Body of pancreas (tissue), 4 donors: ENCODE measurements at regions not wholly inside any gene's neighbourhood (a gene's known extent, or its start where the extent isn't known, plus 50 kb on each side); places are given as distances from the start of the nearest gene placed in this dataset.

Source experiments
- ATAC-seq: fragments of 150-250 bp; one replicate; pipeline ENCODE4 v1.9.1; 2016
- DNase-seq, 4 donors: peaks; one replicate each; pipeline ENCODE4 v3.0.0-alpha.2; 2019
- H3K27ac ChIP-seq, 4 donors: fragments of 200-600 bp; sonication (generic); 1 replicate in 3 of 4; 2 replicates in 1 of 4; pipeline versions ENCODE4 v1.5.1 to v1.6.1; 2016 to 2019; ENCODE audit warnings: mild to moderate bottlenecking in 1 of 4, mixed read lengths in 1 of 4, moderate library complexity in 1 of 4
- H3K27me3 ChIP-seq, 2 donors: fragments of 200-600 bp; sonication (generic); one replicate each; pipeline ENCODE4 v1.6.0; 2016; ENCODE audit warnings: mild to moderate bottlenecking in 1 of 2
- H3K36me3 ChIP-seq, 2 donors: fragments of 200-600 bp; sonication (generic); replicated peaks in 1 of 2; 2 replicates each; pipeline ENCODE4 v1.5.1; 2016; ENCODE audit warnings: low read depth in 2 of 2; ENCODE audit not compliant: insufficient read depth in 1 of 2
- H3K4me1 ChIP-seq: fragments of 200-600 bp; sonication (generic); one replicate; pipeline ENCODE4 v1.6.0; 2016
- H3K4me3 ChIP-seq, 2 donors: fragments of 200-600 bp; sonication (generic); 1 replicate in 1 of 2; 2 replicates in 1 of 2; pipeline ENCODE4 v1.5.1; 2016 to 2019
- H3K9me3 ChIP-seq, 3 donors: fragments of 200-600 bp; sonication (generic); 1 replicate in 2 of 3; 2 replicates in 1 of 3; pipeline ENCODE4 v1.5.1; 2016
- CTCF ChIP-seq, 7 experiments: fragments of 450-650 bp in 4 of 7; fragments of 200-600 bp in 3 of 7; sonication (generic) in 3 of 7; IDR thresholded peaks; one replicate each; pipeline ENCODE4 v1.5.1; 2016 to 2019; ENCODE audit warnings: antibody characterized with exemption in 7 of 7
- POLR2A ChIP-seq, 3 donors: fragments of 450-650 bp; IDR thresholded peaks; one replicate each; pipeline ENCODE4 v1.6.1; 2016; ENCODE audit warnings: antibody characterized with exemption in 3 of 3, mild to moderate bottlenecking in 2 of 3
- WGBS, 2 donors: methylation state at CpG; one replicate each; pipeline ENCODE4 v1.1.5; 2017; 5-methylcytosine and 5-hydroxymethylcytosine counted together
- intact Hi-C: fragments of 100-400 bp; cut with DNase I; formaldehyde crosslinking; loops from one replicate; pipeline ENCODE4 v1.15.1; 2023

GRCh38 chr10:78808286-78808685 is 260.5 kb upstream of the ZMIZ1 start:
- ATAC-seq, result no peak
- Histone ChIP-seq H3K4me3 (no peak overlapping the region), H3K4me1 (peaks cover 9% of the 10 kb centered on the region), H3K36me3 (no peaks in the 10 kb centered on the region), H3K27ac (no peak overlapping the region), H3K9me3 (no peaks in the 10 kb centered on the region), H3K27me3 (no peaks in the 10 kb centered on the region)
- TF ChIP-seq CTCF (IDR thresholded peaks at IDR 0.05), result no peak
- no peak for TF ChIP-seq POLR2A (IDR thresholded peaks at IDR 0.05)
- WGBS, 2 donors, result 76 to 81% methylated on average over 8 of the region's 8 CpGs
- intact Hi-C loops, result no loop called here
- no peak for DNase-seq

GRCh38 chr10:78808736-78809367 is 259.9 kb upstream of the ZMIZ1 start:
- 89 to 90% methylated on average over 2 to 3 of the region's 3 CpGs for WGBS, 2 donors
- DNase-seq (no peak), ATAC-seq (no peak)
- intact Hi-C loops, result no loop called here
- Histone ChIP-seq H3K9me3 (no peaks in the 10 kb centered on the region), H3K27me3 (no peaks in the 10 kb centered on the region), H3K4me1 (peaks cover 9% of the 10 kb centered on the region), H3K36me3 (no peaks in the 10 kb centered on the region), H3K27ac (no peak overlapping the region), H3K4me3 (no peak overlapping the region)
- TF ChIP-seq CTCF (IDR thresholded peaks at IDR 0.05), result no peak
- TF ChIP-seq POLR2A (IDR thresholded peaks at IDR 0.05), result no peak

- 75 to 82% methylated on average over 3 of the region's 3 CpGs for WGBS, 2 donors
Measured at GRCh38 chr10:78811174-78811573, 257.6 kb upstream of the ZMIZ1 start.

GRCh38 chr10:78812571-78813318 is 256.0 kb upstream of the ZMIZ1 start:
- H3K27ac ChIP-seq, result no peak overlapping the region
- ATAC-seq (no peak), DNase-seq (no peak)
- 59 to 66% methylated on average over 4 of the region's 4 CpGs for WGBS, 2 donors
- no peaks in the 10 kb centered on the region for H3K9me3 ChIP-seq
- no peak for TF ChIP-seq POLR2A (IDR thresholded peaks at IDR 0.05)
- TF ChIP-seq CTCF (IDR thresholded peaks at IDR 0.05), result no peak
- H3K36me3 ChIP-seq, result no peaks in the 10 kb centered on the region
- no peak overlapping the region for H3K4me3 ChIP-seq
- no peaks in the 10 kb centered on the region for H3K27me3 ChIP-seq
- peaks cover 8% of the 10 kb centered on the region for H3K4me1 ChIP-seq
- intact Hi-C loops, result no loop called here

More at GRCh38 chr10:78811174-78811573, 257.6 kb upstream of the ZMIZ1 start:
- Histone ChIP-seq H3K9me3 (no peaks in the 10 kb centered on the region), H3K36me3 (no peaks in the 10 kb centered on the region), H3K4me3 (no peak overlapping the region), H3K4me1 (peaks cover 8% of the 10 kb centered on the region), H3K27ac (no peak overlapping the region), H3K27me3 (no peaks in the 10 kb centered on the region)
- ATAC-seq (no peak), DNase-seq (no peak)
- intact Hi-C loops, result no loop called here
- TF ChIP-seq CTCF (IDR thresholded peaks at IDR 0.05) (no peak), POLR2A (IDR thresholded peaks at IDR 0.05) (no peak)
